ENCODE measurements at regions not wholly inside any gene's neighbourhood (a gene's known extent, or its start where the extent isn't known, plus 50 kb on each side); places are given as distances from the start of the nearest gene placed in this dataset.

DNA sequence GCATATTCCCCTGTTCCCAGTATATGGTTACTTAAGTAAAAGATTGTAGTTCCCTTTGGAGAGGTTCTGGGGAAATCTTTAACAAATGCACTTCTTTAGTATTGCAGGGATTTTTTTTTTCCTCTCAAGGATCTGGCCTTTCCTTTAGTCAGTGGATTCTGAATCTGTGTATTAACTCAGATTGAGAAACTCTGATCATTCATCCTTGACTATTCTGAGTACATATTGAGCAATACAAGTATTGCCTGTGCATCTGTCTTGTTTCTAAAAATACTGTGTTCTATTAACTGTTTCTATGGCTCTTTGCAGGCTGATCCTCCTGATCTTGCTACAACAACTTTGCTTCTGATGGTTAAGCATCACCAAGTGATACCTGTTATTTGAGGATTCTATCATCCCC lies 67.8 kb upstream of the FGGY start:
- H3K4me1 ChIP-seq (ENCODE audit: insufficient read depth, low read length, poor library complexity, severe bottlenecking), result no peaks in the 10 kb centered on the region
- no peak overlapping the region for H2AFZ ChIP-seq (ENCODE audit: low read length)
- H4K20me1 ChIP-seq (ENCODE audit: insufficient read depth, low read length, poor library complexity, severe bottlenecking), result no peaks in the 10 kb centered on the region
- H3F3A ChIP-seq (ENCODE audit: low read depth), result no peaks in the 10 kb centered on the region
- H3K9ac ChIP-seq (ENCODE audit: low read depth, low read length, poor library complexity, severe bottlenecking), result no peak overlapping the region
- no peak for TF ChIP-seq EZH2phosphoT487 (IDR thresholded peaks at IDR 0.05; ENCODE audit: borderline replicate concordance)
- TF ChIP-seq, protein P1, sequence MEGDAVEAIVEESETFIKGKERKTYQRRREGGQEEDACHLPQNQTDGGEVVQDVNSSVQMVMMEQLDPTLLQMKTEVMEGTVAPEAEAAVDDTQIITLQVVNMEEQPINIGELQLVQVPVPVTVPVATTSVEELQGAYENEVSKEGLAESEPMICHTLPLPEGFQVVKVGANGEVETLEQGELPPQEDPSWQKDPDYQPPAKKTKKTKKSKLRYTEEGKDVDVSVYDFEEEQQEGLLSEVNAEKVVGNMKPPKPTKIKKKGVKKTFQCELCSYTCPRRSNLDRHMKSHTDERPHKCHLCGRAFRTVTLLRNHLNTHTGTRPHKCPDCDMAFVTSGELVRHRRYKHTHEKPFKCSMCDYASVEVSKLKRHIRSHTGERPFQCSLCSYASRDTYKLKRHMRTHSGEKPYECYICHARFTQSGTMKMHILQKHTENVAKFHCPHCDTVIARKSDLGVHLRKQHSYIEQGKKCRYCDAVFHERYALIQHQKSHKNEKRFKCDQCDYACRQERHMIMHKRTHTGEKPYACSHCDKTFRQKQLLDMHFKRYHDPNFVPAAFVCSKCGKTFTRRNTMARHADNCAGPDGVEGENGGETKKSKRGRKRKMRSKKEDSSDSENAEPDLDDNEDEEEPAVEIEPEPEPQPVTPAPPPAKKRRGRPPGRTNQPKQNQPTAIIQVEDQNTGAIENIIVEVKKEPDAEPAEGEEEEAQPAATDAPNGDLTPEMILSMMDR (conservative IDR thresholded peaks at IDR 0.05; ENCODE audit: low read length), result no peak
- no peaks in the 10 kb centered on the region for H3K9me2 ChIP-seq (replicated peaks; ENCODE audit: low read depth, low read length)
- no peaks in the 10 kb centered on the region for H3K79me2 ChIP-seq (ENCODE audit: insufficient read depth, low read length)
- H3K4me3 ChIP-seq (ENCODE audit: low read length, poor library complexity, severe bottlenecking), result no peak overlapping the region
- no peaks in the 10 kb centered on the region for H3K9me3 ChIP-seq (ENCODE audit: insufficient read depth, low read depth, low read length)
- H3K27me3 ChIP-seq (ENCODE audit: insufficient read depth, low read length, poor library complexity, severe bottlenecking), result no peaks in the 10 kb centered on the region
- no peaks in the 10 kb centered on the region for H3K36me3 ChIP-seq (ENCODE audit: insufficient read depth, low read length)
- H3K4me2 ChIP-seq (ENCODE audit: low read depth, low read length, poor library complexity, severe bottlenecking), result no peak overlapping the region

DNA sequence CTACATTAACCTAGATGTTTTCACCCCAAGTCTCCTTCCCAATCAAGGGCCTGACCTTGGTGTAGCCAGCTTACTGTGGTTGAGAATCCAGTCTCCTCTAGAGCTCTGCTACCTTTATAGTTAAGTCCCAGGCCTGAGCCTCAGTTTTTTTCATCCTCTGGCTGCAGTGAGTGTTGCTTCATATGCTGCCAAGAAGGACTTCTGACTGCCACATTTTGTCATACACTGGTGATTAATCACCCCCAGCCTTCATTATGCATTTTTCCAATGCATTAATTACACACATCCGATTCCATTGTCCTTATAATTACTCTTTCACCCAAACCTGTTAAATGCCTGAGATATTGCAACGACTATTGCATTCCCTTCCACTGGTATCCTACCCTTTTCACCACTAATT lies 66.3 kb upstream of the FGGY start:
- Histone ChIP-seq H3K4me3 (ENCODE audit: low read length, poor library complexity, severe bottlenecking) (no peak overlapping the region), H3F3A (ENCODE audit: low read depth) (no peaks in the 10 kb centered on the region), H3K9me2 (replicated peaks; ENCODE audit: low read depth, low read length) (no peaks in the 10 kb centered on the region), H2AFZ (ENCODE audit: low read length) (no peak overlapping the region), H4K20me1 (ENCODE audit: insufficient read depth, low read length, poor library complexity, severe bottlenecking) (no peaks in the 10 kb centered on the region), H3K4me1 (ENCODE audit: insufficient read depth, low read length, poor library complexity, severe bottlenecking) (no peaks in the 10 kb centered on the region), H3K79me2 (ENCODE audit: insufficient read depth, low read length) (no peaks in the 10 kb centered on the region), H3K4me2 (ENCODE audit: low read depth, low read length, poor library complexity, severe bottlenecking) (no peak overlapping the region), H3K36me3 (ENCODE audit: insufficient read depth, low read length) (no peaks in the 10 kb centered on the region), H3K27me3 (ENCODE audit: insufficient read depth, low read length, poor library complexity, severe bottlenecking) (no peaks in the 10 kb centered on the region), H3K9me3 (ENCODE audit: insufficient read depth, low read depth, low read length) (no peaks in the 10 kb centered on the region), H3K9ac (ENCODE audit: low read depth, low read length, poor library complexity, severe bottlenecking) (no peak overlapping the region)
- no peak for TF ChIP-seq EZH2phosphoT487 (IDR thresholded peaks at IDR 0.05; ENCODE audit: borderline replicate concordance)
- TF ChIP-seq, protein P1 (conservative IDR thresholded peaks at IDR 0.05; ENCODE audit: low read length), result no peak

DNA sequence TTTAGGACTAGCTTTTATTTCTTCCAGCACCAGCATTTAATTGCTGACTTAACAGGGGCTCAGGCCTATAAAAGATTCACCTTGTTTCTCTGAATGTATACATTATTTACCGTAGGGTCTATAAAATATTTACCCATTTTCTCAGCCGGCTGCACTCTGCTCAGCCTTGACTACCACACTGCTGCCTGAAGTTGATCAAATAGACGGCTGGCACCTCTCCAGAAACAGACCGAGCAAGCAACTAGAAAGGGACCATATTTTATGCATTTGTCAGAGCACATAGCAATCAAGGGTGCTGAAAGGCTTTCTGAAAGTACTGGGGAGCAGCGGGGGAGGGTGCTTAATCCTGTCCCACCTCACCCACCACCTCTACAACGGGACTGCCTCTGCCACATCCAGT lies 64.7 kb upstream of the FGGY start:
- H3F3A ChIP-seq (ENCODE audit: low read depth), result no peaks in the 10 kb centered on the region
- no peaks in the 10 kb centered on the region for H3K27me3 ChIP-seq (ENCODE audit: insufficient read depth, low read length, poor library complexity, severe bottlenecking)
- no peak overlapping the region for H3K9ac ChIP-seq (ENCODE audit: low read depth, low read length, poor library complexity, severe bottlenecking)
- H3K4me2 ChIP-seq (ENCODE audit: low read depth, low read length, poor library complexity, severe bottlenecking), result no peak overlapping the region
- H3K9me2 ChIP-seq (replicated peaks; ENCODE audit: low read depth, low read length), result no peaks in the 10 kb centered on the region
- TF ChIP-seq EZH2phosphoT487 (IDR thresholded peaks at IDR 0.05; ENCODE audit: borderline replicate concordance), result no peak
- TF ChIP-seq, protein P1 (conservative IDR thresholded peaks at IDR 0.05; ENCODE audit: low read length), result no peak
- no peaks in the 10 kb centered on the region for H3K4me1 ChIP-seq (ENCODE audit: insufficient read depth, low read length, poor library complexity, severe bottlenecking)
- H2AFZ ChIP-seq (ENCODE audit: low read length), result no peak overlapping the region
- no peaks in the 10 kb centered on the region for H3K36me3 ChIP-seq (ENCODE audit: insufficient read depth, low read length)
- H3K4me3 ChIP-seq (ENCODE audit: low read length, poor library complexity, severe bottlenecking), result no peak overlapping the region
- H3K79me2 ChIP-seq (ENCODE audit: insufficient read depth, low read length), result no peaks in the 10 kb centered on the region
- H3K9me3 ChIP-seq (ENCODE audit: insufficient read depth, low read depth, low read length), result no peaks in the 10 kb centered on the region
- no peaks in the 10 kb centered on the region for H4K20me1 ChIP-seq (ENCODE audit: insufficient read depth, low read length, poor library complexity, severe bottlenecking)

All from Loucy (cell line).